ENCODE measurements at regions not wholly inside any gene's neighbourhood (a gene's known extent, or its start where the extent isn't known, plus 50 kb on each side); places are given as distances from the start of the nearest gene placed in this dataset.
"Not testable (repeated sequence)": the region's sequence is repeated elsewhere in the genome, so short reads cannot be mapped to it uniquely, and the experiment has no call there.

DNA sequence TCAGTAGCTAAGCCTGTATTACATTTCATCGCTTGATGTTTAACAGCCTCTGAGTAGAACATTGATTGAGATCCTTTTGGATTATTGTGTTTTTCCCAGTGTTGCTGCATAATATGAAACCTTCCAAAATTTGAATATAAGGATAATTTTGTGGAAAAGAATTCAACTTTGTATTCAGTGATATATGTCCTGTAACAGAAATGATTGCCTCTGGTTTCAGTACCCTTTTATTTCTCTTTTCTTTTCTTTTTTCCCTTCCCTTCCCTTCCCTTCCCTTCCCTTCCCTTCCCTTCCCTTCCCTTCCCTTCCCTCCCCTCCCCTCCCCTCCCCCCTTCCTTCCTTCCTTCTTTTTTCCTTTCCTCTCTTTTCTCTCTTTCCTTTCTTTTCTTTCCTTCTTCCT, 74.6 kb downstream of the UTRN start:
- no peak for DNase-seq (ENCODE audit: low read depth)

DNA sequence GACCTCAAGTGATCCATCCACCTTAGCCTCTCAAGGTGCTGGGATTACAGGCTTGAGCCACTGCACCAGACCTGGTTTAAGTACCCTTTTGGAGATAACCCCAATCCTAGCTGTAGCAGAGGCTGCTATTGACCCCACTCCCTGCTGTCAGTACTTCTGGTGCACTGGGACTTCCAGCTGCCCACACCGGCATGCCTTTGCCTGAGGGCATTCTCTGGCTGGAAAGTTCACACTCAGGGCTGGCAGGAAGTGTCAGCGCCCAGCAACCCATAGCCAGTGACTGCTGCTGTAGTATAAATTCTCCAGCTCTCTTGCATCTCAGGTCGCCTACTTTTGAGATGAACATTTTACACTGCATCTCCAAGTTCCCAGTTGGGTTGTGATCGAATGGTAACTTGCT, 75.3 kb downstream of the UTRN start:
- DNase-seq (ENCODE audit: low read depth), result no peak

DNA sequence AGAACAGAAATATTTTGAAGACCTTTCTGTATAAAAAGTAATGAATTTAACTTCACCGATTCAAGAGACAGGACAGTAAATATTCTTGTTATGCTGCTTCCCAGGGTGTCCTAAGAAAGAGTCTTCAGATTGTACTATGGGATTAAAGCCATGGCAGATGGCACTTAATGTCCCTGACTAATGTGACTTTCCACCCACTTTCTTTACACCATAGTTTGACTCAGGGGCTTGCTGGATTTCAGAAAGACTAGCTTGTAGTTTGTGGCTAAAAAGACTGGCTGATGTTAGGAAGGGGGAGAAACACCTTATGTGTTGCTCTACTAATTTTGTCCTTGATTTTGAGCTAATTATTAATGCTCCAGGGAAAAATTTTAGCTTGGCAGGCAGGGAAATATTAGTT, 75.9 kb downstream of the UTRN start:
- DNase-seq (ENCODE audit: low read depth), result no peak

DNA sequence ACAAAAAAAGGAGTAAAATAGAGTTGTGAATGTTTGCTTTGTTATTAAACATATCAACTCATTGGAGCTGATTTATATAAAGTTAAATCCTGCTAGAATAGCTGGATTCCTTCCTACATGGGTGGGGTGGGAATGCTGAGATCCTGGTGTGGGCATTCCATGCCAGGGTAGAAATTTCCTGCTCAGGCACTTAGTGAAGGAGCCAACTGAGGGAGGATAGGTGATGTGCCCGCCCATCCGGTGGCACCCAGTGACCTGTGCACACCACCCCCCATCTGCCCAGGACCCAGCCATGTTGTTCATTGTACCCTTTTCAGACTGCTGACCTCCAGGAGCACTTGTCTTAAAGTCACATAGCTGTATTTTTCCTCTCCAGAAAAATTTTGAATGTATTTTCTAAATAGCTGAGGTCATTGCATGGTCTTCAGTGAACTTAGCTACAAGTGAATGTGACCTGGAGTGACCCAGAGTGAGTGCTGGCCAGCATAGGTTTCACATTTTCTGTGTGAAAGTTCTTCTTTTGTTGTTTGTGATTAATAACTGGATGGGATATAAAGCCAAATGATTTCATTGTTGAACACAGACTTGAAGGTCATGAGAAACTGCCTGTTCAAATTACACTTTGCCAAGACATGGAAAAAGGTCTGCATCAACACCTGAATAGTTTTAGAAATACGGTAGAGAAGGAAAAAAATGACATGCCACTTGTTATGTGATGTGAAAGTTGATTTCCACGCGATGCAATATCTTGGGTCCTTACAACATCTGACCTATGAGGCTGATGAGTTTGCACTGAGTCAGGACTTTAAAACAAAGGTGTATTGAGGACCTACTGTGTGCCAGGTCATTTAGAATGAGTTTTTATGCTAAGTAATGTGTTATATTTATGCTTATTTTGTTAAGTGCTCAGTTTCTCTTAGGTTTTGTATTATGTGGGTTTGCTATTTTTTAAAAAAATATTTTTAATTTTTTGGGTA, 77.2 kb downstream of the UTRN start:
- no peak for DNase-seq (ENCODE audit: low read depth)

DNA sequence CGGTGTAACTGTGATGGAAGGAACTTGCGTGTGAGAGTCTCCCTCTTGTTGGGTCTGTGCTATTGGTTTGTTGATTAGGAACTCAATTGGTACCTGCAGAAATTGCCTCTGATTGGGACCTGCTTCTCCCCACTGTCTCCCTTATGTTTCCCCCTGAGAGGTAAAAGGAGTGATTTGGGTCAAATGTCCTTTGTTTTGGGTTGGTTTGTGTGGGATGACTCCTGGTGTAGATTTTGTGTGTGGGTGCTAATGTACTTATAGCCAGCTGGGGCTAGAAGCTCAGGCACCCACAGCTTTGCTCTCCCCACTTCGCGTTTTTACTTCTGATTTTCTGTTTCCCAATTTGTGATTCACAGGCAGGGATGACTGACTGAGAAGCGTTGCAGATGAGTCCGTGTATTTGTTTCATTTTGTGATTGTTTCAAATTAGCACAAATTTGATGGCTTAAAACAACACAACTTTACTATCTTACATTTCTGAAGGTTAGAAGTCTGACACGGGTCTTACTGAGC, 79.1 kb downstream of the UTRN start:
- DNase-seq (ENCODE audit: low read depth), result no peak

DNA sequence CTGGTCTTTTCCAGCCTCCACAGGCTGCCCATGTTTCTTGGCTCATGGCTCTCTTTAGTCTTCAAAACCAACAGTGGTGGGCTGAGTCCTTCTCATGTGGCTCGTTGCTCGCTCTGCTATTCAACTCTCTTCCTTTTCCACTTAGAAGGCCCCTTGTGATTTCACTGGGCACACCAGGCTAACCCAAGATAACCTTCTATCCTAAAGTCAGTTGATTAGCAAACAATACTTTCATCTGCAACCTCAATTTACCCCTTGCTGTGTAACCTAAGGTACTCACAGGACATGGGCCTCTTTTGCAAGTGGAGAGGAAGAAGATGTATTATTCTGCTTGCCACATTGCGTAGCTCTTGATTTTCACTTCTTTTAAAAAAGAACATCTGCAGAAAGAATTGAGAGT, 79.6 kb downstream of the UTRN start:
- DNase-seq (ENCODE audit: low read depth), result no peak

DNA sequence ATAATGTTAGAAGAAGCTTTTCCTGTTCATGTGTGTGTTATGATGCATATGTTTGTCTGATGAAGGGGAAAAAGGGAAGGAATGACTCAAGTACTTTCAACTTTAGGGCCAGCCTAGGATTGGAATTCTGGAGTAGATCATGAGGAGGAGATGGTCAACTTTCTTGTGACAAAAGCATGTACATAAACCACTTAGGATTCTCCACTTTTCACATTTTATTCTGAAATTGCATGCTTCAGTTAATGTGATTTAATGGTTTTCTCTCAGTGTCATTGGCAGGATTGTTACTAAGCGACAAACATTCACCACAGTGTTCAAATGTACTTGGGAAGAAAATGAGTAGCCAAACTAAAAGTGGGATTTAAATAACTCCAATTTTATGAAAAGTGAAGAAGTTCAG, 80.1 kb downstream of the UTRN start:
- DNase-seq (ENCODE audit: low read depth), result no peak

DNA sequence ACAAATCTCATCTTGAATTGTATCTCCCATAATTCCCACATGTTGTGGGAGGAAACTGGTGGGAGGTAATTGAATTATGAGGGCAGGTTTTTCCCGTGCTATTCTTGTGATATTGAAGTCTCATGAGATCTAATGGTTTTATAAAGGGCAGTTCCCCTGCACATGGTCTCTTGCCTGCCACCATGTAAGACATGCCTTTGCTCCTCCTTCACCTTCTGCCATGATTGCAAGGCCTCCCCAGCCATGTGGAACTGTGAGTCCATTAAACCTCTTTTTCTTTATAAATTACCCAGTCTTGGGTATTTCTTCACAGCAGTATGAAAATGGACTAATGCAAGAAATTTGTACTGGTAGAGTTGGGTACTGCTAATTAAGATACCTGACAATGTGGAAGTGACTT, 84.6 kb downstream of the UTRN start:
- DNase-seq (ENCODE audit: low read depth), result not testable (repeated sequence)

DNA sequence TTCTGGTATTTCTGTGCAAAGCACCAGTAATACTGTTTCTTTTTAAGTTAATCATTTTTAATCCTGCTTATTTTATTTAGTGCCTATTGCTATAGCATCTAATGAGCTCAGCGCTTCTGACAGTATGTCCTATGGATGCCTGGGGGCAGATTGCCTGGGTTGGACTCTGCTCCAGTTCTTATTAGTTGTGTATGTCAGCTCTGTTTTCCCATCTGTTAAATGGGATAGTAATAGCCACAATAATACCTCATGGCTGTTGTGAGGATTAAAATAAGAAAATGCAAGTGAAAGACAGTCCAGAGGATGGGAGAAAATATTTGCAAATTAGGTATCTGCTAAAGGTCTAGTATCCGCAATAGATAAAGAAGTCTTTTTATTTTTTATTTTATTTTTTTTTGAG, 87.0 kb downstream of the UTRN start:
- no peak for DNase-seq (ENCODE audit: low read depth)

DNA sequence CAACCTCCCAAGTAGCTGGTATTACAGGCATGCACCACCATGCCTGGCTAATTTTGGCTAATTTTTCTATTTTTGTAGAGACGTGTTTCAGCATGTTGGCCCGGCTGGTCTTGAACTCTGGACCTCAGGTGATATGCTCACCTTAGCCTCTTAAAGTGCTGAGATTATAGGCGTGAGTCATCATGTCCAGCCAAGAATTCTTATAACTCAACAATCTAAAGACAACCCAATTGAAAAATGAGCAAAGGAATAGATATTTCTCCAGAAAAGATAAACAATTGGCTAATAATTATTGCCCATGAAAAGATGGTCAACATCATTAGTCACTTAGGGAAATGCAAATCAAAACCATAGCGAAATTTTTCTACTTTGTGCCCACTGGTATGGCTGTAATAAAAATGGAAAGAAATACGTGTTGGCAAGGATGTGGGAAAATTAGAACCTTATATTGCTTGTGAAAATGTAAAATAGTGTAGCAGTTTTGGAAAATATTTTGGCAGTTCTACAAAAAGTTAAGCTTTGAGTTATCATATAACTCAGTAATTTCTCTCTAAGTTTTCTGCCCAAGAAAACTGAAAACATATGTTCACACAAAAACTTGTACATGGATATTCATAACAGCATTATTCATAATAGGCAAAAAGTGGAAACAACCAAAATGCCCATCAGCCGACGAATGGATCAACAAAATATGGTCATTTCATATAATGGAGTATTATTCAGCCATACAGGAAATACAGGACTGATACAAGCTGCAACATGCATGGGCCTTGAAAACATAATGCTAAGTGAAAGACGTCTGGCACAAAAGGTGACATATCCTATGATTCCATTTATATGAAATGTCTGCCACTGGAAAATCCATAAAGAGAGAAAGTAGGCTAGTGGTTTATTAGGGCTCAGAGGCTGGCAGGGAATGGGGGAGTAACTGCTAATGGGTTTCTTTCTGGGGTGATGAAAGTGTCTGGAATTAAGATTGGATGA, 87.8 kb downstream of the UTRN start:
- DNase-seq (ENCODE audit: low read depth), result no peak

DNA sequence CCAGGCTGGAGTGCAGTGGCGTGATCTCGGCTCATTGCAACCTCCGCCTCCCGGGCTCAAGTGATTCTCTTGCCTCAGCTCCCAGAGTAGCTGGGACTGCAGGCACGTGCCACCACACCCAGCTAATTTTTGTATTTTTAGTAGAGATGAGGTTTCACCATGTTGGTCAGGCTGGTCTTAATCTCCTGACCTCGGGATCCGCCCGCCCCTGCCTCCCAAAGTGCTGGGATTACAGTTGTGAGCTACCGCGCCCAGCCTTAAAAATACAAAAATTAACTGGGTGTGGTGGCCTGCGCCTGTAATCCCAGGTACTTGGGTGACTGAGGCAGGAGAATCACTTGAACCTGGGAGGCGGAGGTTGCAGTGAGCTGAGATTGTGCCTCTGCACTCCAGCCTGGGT, 89.4 kb downstream of the UTRN start:
- not testable (repeated sequence) for DNase-seq (ENCODE audit: low read depth)

DNA sequence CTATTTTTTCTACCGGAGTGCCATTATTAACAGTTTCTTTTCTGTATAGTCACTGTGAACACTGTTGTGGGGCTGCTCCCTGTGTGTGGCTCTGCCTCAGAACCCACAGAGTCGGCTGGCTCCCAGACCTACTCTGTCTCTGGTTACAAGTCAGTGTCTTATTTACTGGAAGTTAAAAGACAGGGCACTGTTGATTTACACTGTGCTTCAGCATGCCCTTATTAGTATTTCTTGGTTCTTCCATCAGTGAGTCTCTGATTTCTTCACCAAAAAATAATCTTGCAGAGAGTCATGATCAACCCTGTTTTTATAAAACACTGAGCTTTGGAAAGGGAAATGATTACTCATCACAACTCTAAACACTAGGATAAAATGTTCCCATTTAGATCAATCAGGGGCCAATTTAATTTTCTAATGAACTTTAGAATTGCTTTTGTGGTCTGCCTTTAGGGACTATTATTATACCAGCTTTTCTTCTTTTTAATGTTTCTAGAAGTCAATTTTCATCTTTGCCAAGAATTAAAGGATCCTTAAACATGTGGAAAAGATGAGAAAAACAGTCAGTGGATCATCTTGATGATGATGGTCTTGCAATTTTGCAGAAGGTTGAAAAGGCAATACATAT, 92.6 kb downstream of the UTRN start:
- no peak for DNase-seq (ENCODE audit: low read depth)

DNA sequence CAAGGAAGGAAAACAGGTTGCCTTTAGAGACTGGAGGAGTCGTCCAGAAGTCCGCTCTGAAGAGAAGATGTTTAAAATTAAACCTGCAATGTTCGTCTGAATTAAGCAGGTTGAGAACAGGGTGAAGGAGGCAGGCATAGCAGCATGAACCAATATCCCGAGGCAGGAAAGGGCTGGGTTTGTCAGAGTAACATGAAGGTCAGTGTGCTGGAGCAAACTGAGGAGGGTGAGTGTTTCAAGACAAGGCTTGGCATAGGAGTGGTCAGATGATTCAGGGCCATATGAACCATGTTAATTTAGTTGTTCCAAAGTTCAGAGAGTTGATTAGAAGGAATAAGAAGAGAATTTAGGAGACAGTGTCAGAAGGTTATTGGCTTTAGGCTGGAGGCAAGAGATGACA, 93.3 kb downstream of the UTRN start:
- DNase-seq (ENCODE audit: low read depth), result no peak

DNA sequence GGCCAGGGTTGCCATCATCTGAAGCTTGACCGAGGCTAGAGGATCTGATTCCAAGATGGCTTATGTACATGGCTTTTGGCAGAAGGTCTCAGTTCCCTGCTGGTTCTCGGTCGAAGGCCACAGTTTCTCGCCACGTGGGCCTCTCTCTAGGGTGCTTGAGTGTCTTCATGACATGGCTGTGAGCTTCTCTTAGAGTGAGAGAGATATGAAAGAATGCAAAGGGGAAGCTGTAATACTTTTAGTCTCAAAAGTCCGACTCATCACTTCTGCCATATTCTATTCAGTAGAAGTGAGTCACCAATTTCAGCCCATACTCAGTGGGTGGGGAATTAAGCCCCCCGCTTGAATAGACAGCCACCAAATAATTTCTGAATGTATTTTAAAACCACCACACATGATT, 94.2 kb downstream of the UTRN start:
- no peak for DNase-seq (ENCODE audit: low read depth)

DNA sequence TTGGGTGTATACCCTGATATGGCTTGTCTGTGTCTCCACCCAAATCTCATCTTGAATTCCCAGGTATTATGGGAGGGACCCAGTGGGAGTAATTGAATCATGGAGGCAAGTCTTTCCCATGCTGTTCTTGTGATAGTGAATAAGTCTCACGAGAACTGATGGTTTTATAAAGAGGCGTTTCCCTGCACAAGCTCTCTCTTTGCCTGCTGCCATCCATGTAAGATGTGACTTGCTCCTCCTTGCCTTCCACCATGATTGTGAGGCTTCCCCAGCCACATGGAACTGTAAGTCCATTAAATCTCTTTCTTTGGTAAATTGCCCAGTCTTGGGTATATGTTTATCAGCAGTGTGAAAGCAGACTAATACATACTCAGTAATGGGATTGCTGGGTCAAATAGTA, 96.4 kb downstream of the UTRN start:
- DNase-seq (ENCODE audit: low read depth), result not testable (repeated sequence)

DNA sequence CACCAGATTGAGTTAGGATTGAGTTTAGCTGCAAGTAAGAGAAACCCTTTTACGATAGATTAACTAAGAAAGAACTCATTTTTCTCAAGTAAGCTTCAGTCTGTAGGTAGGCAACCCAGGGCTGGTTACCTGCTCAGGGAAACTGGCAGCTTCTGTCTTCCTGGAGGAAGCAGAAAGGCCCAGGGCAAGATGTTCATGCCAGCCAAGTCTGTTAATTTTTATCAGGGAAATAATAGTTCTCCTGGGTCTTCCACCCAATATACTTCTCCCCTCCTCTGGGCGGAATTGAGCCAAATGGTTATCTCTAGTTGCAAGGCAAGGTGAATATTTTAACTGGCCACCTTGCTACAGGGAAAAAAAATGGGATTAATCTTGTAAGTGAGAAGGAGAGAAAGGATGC, 98.2 kb downstream of the UTRN start:
- DNase-seq (ENCODE audit: low read depth), result no peak

DNA sequence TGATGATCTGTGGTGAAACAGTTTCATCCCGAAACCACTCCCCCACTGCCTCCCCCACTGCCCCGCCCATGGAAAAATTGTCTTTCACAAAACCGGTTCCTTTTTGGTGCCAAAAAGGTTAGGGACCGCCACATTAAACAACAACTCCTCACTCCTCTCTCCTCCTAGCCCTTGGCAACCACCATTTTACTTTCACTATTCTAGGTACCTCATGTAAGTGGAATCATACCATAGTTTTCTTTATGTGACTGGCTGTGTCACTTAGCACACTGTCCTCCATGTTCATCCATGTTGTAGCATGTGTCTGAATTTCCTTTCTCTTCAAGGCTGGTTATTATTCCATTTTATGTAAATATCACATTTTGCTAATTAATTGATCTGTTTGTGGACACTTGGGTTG, 99.3 kb downstream of the UTRN start:
- no peak for DNase-seq (ENCODE audit: low read depth)

DNA sequence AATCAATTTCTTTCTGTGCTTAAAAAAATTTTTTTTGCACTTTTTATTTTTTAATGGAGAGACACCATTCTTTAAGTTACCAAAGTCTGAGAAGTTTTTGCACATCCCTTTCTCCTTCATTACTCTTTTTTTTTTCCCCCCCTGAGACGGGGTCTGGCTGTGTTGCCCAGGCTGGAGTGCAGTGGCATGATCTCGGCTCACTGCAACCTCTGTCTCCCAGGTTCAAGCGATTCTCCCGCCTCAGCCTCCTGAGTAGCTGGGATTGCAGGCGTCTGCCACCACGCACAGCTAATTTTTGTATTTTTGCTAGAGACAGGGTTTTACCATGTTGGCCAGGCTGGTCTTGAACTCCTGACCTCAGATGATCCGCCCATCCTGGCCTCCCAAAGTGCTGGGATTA, 104.3 kb downstream of the UTRN start:
- not testable (repeated sequence) for DNase-seq (ENCODE audit: low read depth)

DNA sequence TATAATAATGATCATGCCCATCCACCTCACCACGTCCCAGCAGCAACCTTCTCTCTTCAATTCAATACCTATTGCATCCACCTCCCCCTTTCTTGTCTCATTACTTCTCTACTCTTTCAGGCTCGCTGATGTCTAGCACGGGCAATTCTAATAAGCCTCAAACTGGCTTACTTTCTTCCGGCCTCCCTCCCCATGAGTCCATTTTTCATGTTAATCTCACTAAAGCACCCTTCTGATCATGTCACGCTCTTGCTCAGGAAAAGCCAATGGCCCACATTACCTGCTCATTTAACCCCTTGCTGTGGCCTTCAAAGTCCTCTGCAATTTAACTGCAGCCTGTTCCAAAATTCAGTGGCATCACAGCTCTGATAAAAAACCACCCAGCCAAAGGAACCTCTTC, 105.1 kb downstream of the UTRN start:
- DNase-seq (ENCODE audit: low read depth), result no peak

DNA sequence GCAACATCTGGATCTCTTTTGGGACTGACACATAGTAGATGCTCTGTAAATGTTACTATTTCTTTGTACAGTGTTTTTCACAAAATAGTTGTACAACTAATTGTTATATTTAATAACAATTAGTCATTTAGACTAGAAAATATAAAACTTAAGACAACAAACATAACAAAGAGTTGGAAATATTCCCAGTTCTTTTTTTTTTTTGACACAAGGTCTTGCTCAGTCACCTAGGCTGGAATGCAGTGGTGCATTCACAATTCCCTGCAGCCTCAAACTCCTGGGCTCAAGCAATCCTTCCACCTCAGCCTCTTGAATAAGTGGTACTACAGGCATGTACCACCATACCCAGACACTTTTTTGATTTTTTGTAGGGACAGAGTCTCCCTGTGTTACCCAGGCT, 105.8 kb downstream of the UTRN start:
- DNase-seq (ENCODE audit: low read depth), result no peak

DNA sequence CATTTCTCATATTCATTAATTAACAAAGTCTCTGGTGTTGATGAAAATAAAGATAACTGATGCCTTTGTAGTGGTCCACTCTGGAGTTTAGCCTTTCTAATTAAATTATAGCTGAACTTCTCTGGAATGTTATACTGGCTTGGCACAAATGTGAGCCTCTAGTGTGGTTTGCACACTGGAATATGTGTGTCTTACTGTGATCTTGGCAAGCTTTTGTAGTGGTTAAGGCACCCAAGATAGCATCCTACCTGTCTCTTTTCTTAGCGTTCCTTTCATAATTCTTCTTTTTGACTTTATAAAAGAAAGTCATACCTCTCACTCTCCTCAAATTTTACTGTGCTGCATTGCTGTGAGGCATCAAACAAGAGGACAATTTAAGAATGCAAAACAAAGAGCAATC, 107.4 kb downstream of the UTRN start:
- DNase-seq (ENCODE audit: low read depth), result no peak

DNA sequence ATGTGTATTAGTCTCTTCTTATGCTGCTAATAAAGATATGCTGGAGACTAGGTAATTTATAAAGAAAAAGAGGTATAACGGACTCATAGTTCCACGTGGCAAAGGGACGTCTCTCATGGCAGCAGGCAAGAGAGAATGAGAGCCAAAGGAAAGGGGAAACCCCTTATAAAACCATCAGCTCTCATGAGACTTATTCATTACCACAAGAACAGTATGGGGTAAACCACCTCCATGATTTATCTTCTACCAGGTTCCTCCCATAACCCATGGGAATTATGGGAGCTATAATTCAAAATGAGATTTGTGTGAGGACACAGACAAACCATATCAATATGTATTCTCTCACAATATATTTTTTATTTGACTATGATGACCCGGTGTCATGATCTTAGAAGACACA, 109.1 kb downstream of the UTRN start:
- DNase-seq (ENCODE audit: low read depth), result no peak

Measured in activated T-helper 9 cell treated with anti-CD3 and anti-CD28 coated beads, Interleukin-2, amount 50 U/mL, for 16 hours (primary cell).